HG02610 (cell line): ENCODE measurements at regions not wholly inside any gene's neighbourhood (a gene's known extent, or its start where the extent isn't known, plus 50 kb on each side); places are given as distances from the start of the nearest gene placed in this dataset.
"Not testable (repeated sequence)": the region's sequence is repeated elsewhere in the genome, so short reads cannot be mapped to it uniquely, and the experiment has no call there.

Experiments used
- ATAC-seq: cut with Tn5 transposase; IDR thresholded peaks from one replicate; pipeline ENCODE4 v1.9.1; 2021; ENCODE audit warnings: mild to moderate bottlenecking, moderate library complexity; ENCODE audit not compliant: unreplicated experiment

GRCh38 chr7:106563466-106564150 lies 97.3 kb downstream of the CCDC71L start:
- no peak for ATAC-seq

- no peak for ATAC-seq
Observed at GRCh38 chr7:106562711-106563366, 98.1 kb downstream of the CCDC71L start.

GRCh38 chr7:106561666-106562411 lies 99.1 kb downstream of the CCDC71L start:
- peak; percentile 80 for ATAC-seq

GRCh38 chr7:106561151-106561550 lies 99.8 kb downstream of the CCDC71L start:
- ATAC-seq = peak; percentile 35

GRCh38 chr7:106560482-106560881 lies 100.5 kb downstream of the CCDC71L start:
- no peak for ATAC-seq

GRCh38 chr7:106556244-106556643 lies 104.7 kb downstream of the CCDC71L start:
- ATAC-seq = not testable (repeated sequence)

GRCh38 chr7:106554623-106555022 lies 106.3 kb downstream of the CCDC71L start:
- ATAC-seq = not testable (repeated sequence)

- ATAC-seq = no peak
Observed at GRCh38 chr7:106553446-106553836, 107.5 kb downstream of the CCDC71L start.

GRCh38 chr7:106552645-106553445 lies 108.1 kb downstream of the CCDC71L start:
- ATAC-seq = peak; percentile 98

- ATAC-seq = no peak
Observed at GRCh38 chr7:106551936-106552335, 109.0 kb downstream of the CCDC71L start.

- ATAC-seq = no peak
Observed at GRCh38 chr7:106548491-106548890, 112.5 kb downstream of the CCDC71L start.

GRCh38 chr7:106545275-106545674 lies 115.7 kb downstream of the CCDC71L start:
- peak; percentile 79 for ATAC-seq

- no peak for ATAC-seq
Observed at GRCh38 chr7:106543221-106543757, 117.7 kb downstream of the CCDC71L start.

GRCh38 chr7:106542550-106543220 lies 118.3 kb downstream of the CCDC71L start:
- peak; percentile 65 for ATAC-seq

GRCh38 chr7:106538638-106539037 lies 122.3 kb downstream of the CCDC71L start:
- no peak for ATAC-seq

- ATAC-seq = no peak
Observed at GRCh38 chr7:106537119-106537518, 123.8 kb downstream of the CCDC71L start.

GRCh38 chr7:106536079-106536478 lies 124.9 kb downstream of the CCDC71L start:
- ATAC-seq = no peak

GRCh38 chr7:106535234-106535932 lies 125.6 kb downstream of the CCDC71L start:
- ATAC-seq = no peak

- ATAC-seq = no peak
Observed at GRCh38 chr7:106534271-106534846, 126.6 kb downstream of the CCDC71L start.
